GM04503 (cell line): ENCODE measurements at regions not wholly inside any gene's neighbourhood (a gene's known extent, or its start where the extent isn't known, plus 50 kb on each side); places are given as distances from the start of the nearest gene placed in this dataset.

Experiments
- DNase-seq: peaks from one replicate; pipeline ENCODE4 v3.0.0-alpha.2; 2012; ENCODE audit warnings: low read depth

- DNase-seq, result peak; percentile 1
Measured at GRCh38 chr12:40618636-40619035, 73.6 kb upstream of the CNTN1 start.

GRCh38 chr12:40620564-40621019, 71.6 kb upstream of the CNTN1 start:
- DNase-seq, result no peak

GRCh38 chr12:40622246-40622838, 69.9 kb upstream of the CNTN1 start:
- peak; percentile 2 for DNase-seq

- DNase-seq, result no peak
Measured at GRCh38 chr12:40632171-40632570, 60.1 kb upstream of the CNTN1 start.

GRCh38 chr12:40632933-40633332, 59.3 kb upstream of the CNTN1 start:
- no peak for DNase-seq

GRCh38 chr12:40634517-40635131, 57.6 kb upstream of the CNTN1 start:
- DNase-seq, result no peak

- no peak for DNase-seq
Measured at GRCh38 chr12:40635141-40635731, 57.0 kb upstream of the CNTN1 start.
